M059J (cell line): ENCODE measurements at regions not wholly inside any gene's neighbourhood (a gene's known extent, or its start where the extent isn't known, plus 50 kb on each side); places are given as distances from the start of the nearest gene placed in this dataset.

Source experiments
- DNase-seq: peaks from one replicate; pipeline ENCODE4 v3.0.0-alpha.2; 2012; ENCODE audit warnings: low read depth

DNA sequence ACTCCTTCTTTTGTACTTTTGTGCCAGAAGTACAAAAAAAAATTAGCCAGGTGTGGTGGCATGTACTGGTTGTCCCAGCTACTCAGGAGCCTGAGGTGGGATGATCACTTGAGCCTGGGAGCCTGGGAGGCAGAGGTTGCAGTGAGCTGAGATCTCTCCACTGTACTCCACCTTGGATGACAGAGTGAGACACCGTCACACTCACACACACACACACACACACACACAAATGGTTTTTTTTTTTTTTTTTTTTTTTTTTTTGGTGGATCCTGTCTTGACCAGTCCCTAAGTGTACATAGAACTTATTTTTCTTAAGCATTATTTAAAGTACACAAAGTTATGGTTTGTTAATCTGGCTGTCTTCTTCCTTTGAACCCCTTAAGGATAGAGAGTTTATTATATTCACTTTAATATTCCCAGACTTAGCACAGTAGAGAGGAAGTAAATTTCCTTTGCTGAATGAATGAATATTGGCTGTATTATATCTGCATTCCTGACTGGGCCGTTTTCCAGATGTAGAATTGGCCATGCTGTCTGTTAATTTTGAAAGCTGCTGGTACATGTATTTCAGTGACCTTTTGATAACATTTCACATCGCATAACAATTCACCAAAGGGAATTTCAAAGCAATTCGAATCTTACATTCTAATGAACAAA lies 429.0 kb upstream of the ZNF608 start:
- no peak for DNase-seq

DNA sequence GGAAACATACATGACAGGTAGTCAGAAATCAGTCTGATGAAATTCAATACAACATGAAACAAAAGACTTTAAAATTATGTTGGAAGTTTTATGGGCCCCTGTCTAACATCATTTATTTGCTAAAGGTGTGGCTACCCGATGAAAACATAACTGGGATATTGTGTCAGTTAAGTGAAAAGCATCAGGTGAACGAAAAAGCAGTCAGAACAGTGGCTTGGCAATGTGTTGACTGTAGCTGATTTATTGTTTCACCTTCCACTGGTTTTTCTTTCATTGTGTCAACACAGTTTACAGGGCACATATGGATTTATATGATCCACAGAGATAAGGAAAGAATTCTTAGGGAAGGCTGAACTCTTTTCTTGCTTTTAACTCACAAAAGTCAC lies 429.6 kb upstream of the ZNF608 start:
- DNase-seq = no peak

DNA sequence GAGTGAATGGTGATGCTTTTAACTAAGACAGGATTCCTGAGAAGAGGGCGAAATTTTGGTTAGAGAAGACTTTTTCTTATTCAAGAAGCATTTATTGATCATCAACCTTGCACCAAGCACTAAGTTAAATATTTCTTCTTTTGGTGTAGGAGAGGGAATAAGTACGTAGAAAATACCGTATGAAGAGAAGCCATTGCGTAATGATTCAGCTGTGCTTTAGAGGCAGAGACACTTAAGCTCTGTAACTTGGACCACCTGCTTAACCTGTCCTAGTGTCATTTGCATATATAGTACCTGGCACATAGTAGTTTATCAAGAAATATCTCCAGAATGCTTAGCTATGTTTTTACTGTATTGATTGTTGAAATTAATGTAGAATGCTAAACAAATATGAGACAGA lies 430.9 kb upstream of the ZNF608 start:
- no peak for DNase-seq

DNA sequence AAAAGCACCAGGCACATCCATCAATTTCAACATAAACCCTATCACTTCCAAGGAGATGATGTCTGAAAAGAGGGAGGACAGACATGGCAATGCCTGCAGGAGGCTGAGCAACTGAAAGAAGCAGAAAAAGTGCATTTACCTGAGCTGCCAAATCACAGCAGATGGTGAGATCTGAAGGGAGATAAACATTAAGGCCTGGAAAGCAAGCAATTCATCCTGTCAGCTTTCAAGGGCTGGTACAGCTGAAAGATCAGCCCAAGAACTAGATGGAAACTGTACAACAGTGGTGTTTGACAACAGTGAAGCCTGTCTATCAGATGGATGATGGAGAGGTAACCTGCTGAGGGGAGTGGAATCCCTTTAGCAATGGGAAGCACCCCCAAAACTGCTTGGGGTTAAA lies 433.2 kb upstream of the ZNF608 start:
- no peak for DNase-seq

DNA sequence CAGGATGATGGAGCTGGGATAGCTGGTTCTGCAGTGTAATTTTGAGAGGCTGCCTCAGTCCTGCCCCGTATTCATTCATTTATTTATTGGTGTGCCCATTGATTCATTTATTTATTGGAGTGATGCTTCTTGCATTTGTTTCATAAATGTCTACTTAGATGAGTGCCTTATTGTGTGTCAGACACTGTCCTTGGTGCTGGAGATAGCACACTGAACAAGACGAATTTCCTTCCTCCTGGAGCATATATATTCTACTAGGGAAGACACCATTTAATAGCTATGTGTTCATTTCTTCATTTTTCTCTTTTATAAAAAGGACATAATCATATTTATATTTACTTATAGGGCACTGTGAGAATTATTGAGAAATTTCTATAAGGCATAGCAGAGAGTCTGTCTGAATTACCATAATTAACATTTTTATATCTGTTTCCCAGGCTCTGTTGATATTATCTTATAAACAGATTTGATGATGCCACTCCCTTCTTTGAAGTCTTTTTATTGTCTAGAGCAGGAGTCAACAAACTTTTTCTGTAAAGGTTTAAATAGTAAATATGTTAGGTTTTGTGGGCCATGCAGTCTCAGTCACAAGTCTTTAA lies 433.9 kb upstream of the ZNF608 start:
- DNase-seq = peak; percentile 11

DNA sequence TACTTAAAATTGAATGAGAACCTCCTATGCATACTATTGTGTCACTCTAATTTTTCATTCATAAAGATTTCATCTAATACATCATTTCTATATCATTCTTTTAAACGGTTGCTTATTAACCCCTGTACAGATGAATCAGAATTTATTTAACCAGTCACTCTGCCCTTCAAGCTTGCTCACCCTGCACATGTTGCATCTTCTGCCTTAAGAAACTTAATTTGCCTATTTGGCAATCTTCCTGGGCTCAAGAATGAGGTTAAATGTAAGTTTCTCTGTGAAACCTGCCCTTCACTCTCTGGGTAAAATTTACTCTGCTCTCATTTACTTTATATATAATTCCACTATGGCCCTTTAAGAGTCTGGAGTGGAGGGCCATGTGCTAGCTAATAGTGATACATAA lies 434.7 kb upstream of the ZNF608 start:
- peak; percentile 6 for DNase-seq

DNA sequence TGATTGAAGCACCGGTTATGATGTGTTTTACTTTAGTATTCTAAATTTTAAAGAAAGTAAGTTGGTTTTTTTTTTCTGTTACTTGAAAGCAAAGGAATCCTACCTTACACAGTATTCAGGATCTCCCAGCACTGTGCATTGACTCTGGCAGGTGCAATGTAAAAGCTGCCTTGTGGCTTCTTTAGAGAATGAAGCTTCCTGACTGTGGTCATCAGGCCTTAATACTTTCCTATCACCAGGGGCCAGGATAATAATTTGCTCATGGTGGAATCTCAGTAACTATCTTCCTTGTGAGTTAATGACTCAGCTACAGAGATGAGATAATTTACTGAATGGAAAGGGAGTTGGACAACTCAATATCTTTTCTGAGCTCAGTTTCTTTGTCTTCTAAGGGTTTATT lies 435.5 kb upstream of the ZNF608 start:
- no peak for DNase-seq

DNA sequence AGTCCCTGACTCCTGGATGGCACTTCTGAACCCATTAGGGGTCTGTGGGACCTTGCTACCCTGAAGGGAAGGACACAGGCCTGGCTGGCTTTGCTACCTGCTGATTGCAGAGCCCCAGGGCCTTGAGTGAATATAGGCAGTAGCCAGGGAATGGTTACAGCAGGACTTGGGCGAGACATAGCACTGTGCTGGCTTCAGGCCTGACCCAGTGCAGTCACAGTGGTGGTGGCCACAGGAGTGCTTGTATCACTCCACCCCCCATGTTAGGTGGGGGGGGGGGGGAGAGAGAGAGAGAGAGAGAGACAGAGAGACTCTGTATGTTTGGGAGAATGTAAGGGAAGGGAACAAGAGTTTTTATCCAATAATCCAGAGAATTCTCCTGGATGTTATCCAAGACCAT lies 439.3 kb upstream of the ZNF608 start:
- no peak for DNase-seq

DNA sequence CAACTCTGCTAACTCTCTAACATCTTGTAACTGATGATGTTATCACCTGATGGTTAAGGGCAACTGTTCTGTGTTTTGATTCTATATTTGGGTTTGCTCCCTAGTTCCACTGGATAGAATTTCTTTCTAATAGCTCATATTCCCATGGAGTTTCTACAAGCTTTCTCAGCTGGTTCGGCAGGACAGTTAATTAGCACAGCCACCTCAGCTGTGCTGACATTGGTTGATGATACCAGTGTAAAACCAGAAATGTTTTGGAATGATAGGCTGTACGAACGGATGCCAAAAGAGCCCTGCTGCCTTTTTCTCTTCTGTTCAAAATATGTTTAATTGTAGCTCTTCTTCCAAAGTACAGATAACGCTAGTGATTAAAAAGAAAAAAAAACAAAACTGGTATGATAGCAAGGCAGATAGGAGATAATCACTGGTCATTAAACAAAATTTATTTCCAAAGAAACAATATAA lies 440.5 kb upstream of the ZNF608 start:
- DNase-seq = no peak

DNA sequence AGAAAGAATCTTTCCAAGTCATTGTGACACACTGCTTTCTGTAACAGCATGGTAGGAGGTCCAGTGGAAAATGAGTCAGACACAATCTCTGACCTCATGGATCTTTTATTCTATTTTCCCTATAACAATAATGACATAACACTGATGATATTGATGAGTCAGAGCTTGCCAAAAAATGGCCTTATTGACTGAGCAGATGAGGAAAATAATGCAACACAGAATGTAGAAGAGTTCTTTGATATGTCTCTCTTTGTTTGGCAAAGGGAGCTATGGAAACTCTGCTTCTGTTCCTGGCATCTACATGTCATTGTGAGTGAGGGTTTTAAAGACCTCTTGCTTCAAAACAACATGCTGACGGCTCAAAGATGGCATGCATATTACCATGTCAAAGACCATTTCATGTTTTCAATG lies 443.1 kb upstream of the ZNF608 start:
- DNase-seq = peak; percentile 58

DNA sequence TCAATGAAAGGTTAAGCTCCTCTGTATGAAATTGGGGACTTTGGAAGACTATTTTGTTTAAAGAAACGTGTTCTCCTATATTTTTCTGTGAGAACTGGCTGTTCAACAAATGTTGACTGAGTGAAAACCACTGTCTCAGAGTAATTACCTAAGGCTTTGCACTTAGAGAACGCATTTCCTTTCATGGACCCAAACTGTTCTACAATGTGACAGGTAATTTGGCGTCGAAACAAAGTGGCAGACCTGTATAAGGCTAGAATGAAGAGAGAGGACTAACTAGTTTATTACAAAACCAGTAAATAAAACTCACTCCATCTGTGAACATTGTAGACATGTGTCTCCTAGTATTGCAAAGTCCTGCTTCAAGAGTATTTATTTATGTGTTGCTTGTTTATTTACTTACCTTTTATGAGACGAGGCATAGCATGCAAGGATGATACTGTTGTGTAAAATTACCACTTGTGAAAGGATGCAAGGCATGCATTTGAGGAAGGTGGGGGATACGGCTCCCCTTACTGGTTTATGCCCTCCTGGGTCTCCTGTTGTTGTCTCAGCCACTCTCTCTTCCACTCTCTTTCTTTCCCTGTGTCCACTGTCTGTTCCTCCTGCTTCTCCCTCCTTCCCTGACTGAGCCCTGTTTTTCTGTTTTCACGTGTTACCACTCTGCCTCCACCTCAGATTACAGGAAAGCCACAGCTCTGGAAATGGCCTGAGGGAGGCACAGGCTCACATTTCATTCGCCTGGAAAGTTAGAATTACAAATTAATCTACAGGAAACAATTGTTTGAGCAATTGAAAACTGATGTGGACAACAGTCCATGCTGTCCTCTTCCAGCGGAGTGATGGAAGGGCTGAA lies 444.0 kb upstream of the ZNF608 start:
- DNase-seq = peak; percentile 87

DNA sequence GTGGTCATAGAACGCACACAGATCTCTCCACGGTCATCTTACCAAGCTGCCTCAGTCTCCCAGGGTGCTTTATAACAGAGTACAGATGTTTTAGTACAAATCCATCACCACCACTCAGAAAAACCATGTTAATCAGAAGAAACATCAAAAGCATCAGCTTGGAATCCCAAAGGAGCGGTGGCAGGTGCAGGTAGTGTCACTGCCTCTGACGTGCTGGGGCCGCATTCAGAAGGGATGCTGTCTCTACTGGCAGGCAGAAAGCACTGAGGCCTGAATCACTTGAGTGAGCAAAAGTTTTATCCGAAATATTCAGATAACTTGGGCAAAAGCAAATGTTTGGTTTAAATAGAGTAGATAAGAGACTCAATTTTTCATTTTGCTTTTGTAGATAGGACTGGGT lies 448.4 kb upstream of the ZNF608 start:
- no peak for DNase-seq

DNA sequence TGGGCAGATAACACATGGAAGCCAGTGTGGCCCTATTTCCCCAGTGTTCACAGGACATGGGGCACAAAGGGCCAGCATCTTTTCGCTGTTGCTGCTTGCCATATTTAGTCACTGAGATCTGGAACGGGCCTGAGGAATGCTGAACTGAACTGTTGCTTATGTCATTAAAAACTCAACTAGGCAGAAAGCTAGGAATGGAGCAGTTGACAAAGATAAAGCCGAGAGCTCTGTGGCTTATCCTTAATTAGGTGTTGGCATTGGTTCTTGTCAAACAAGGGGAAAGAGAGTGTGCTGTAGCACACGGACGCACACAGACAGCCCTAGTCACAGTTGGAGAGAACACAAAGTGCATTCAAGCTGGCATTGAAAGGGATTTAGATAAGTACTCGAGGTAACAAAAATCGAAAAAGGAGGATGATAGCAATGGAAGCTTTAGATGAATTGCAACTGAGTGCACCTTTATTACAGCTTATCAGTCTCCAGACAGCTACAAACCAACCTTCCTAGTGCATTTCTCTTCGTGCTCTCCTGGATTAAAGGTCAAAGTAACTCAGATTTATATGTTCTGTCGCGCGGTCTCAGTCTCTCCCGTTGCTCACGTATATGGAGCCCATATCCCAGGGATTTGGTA lies 450.2 kb upstream of the ZNF608 start:
- DNase-seq = no peak

DNA sequence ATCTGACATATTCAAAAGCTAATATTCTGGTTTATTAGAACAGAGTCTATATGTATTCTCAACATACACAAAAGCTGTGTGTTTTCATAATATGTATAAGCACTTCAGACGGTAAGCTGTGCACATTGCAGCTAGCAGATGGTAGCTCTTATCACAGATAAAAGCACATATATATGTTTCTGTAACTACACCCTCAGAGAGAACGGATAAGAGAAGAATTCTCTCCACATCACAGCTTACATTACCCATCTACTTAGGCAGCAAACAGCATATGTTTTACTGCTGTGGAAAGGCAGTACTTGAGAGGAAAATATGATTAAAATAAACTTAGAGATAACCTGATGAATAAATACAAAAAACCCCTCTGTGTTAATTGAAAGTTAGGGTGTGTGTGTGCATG lies 450.9 kb upstream of the ZNF608 start:
- DNase-seq = no peak

DNA sequence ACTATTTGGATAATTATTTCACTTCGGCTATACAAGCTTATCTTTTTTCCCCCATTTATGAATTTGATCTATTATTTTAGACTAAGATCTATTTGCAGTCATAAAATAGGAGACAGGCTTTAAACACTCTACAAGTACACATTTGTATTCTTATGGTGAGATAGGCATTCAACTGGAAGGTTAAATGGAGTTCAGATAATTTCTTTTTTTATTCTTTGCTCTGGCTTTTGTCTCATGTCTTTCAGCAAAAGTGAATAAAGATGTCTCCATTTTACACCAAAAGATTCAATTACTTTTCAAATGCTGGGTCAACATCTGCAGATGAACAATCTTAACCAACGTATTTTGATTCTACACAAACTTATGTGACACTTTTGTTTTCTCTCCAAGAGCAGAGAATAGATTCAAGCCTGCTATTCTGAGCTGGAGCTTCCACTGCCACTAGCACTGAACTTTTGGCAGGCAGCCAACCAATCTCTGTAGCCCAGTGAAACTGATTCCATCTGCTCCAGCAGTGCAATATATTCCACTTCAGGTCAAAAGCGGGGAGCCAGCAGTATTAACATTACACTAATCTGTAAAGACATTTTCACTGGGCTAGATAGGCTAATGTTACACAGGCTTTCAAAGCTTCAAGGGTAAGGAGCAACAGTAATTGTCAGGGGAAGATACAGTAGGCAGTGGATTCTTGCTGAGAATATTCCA lies 452.0 kb upstream of the ZNF608 start:
- DNase-seq = peak; percentile 57

DNA sequence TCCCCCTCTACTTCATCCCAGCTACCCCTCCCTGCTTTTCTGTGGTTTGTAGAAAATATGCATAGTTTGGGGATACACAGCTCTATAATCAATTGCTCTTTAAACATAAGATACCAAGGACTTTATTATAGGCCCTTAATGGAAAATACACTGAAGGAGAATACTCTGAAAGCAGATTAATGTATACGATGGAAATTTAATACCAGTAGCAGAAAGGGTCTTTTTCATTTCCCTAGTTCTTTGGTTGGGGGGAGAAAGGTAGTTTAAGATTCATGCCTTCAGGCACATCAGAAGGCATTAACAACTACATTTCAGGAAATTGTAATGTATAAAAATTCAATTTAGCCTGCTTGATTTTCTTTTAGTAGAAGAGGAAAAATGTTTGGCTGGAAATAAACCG lies 452.9 kb upstream of the ZNF608 start:
- DNase-seq = no peak

DNA sequence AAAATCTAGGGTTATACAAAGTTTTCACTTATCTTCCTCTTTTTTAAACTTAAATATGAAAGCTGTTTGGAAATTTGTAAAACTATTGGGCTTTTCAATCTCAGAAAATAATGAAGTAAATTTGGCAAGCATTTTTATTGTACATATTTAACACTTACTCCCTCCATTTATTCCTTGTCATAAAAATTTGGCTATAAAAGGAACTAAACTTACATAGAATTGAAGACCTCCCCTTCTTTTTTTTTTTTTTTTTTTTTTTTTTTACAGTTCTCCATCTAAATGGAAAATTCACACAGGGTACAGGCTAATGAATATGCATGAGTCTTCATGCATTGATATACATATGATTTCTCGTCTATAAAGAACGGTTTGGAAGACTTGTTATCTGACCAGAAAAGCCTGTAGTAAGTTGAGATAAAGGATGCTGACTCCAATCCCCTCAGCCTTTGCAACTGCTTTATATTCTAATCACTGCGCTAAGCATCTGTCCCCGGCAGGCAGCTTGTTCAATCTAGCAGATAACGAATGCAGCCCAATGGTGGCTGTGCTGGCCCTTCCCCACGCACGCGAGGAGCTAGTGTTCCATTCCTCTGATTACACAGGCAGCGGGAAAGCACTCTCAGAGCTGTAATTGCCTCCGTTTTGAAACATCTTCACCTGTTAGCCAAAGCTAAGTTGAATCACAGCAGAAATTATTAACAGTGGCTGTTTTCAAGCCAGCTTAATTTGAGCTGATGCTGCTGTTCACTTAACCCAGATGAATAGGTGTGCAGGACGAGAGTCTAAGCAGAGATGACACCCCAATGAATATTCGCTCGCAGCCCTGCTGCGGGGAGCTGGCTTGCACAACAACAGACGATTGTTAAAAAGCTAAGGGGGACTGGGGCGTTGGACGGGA lies 453.8 kb upstream of the ZNF608 start:
- peak; percentile 28 for DNase-seq

DNA sequence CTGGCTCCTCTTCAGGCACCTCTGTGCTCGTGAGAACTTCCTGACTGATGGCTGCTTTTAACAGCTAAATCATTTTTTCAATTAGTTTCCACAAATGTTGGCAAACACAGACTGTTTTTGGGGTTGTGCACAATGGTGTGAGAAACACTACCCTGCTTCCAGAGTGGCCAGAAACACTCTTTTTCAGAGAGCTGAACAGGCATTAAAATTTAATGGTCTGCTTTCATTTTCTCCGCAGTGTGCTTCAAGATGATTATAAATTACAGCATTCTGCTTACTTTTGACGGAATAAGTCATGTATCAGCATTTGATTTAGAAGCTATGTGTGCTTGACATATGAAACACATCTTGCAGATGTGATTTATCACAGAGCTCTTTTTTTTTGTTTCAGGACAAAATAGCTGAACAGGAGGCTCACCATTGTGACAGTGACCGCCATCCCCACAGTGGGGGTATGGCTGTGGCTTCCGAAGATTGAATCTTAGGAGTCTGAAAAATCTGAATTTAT lies 454.5 kb upstream of the ZNF608 start:
- DNase-seq = no peak

DNA sequence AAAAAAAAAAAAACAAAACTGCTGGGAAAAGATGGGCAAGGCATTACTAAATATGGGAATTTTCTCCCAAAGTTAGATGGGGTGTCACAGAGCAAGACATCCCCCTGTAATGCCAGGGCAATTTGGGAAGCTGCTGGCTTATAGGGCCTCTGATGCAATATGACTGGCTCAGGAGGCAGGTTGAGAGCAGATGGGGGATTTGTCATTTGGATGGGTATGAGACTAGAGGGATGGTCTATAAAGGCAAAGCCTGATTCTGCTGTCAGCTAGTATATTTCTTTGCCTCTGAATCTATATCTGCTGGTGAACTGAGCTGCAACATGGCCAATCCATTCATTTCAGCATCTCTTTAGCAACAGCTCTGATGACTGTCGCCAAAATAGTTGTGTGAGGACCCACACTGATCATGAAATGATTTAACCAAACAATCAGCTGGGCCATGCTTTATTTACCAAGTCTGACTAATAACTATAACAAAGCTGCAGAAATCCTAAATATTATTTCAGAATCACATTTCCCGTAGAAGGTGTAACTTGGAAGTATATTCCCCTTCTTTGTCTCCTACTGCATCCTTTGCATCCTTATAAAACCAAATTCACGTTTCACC lies 455.1 kb upstream of the ZNF608 start:
- DNase-seq = no peak

DNA sequence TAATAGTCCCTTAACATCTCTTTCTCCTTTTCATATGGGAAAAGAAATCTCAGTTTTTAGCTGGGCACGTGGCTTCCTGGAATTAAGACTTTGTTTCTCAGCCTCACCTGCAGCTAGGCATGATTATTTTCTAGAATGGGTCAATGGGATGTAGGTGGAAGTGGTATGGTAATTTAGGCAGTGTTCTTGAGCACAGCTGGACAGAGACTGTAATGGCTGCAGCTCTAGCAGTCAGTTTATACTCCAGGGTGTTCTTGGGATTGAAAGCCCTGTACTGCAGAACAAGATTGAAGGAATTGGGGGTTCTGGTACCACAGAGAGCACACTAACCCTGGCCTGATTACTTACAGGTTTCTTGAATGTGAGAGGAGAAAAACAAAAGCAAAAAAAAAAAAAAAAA lies 455.9 kb upstream of the ZNF608 start:
- DNase-seq = no peak
